ENCODE measurements at regions not wholly inside any gene's neighbourhood (a gene's known extent, or its start where the extent isn't known, plus 50 kb on each side); places are given as distances from the start of the nearest gene placed in this dataset.

DNA sequence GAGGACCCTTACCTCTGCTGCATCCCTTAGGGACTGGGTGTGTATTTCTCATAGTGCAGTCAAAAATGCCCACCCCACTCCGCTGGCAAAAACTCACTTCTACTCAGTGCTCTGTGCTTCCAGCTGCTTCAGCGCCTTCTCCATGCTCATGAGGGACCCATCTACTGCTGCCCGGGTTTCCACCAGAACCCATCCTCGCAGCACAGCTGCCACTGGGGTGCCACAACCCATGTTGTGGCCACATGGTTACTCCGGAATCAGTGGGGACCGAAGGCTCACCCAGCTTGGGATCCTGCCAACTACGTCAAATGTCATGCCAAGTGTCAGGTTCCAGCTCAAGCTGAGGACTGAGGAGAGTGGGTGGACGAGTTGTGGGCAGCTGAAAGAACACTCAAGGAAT, 774.2 kb upstream of the EYS start:
- Histone ChIP-seq H3K4me1 (ENCODE audit: insufficient read depth) (no peaks in the 10 kb centered on the region), H4K20me1 (ENCODE audit: insufficient read depth, poor library complexity, severe bottlenecking) (no peaks in the 10 kb centered on the region), H3K27ac (no peak overlapping the region), H3K9me2 (replicated peaks; ENCODE audit: insufficient read depth) (no peaks in the 10 kb centered on the region), H3K4me3 (no peak overlapping the region), H3K36me3 (replicated peaks; ENCODE audit: insufficient read depth, low read depth) (no peaks in the 10 kb centered on the region), H3K4me2 (no peak overlapping the region), H3K79me2 (no peaks in the 10 kb centered on the region), H3K27me3 (no peaks in the 10 kb centered on the region), H3K9me3 (ENCODE audit: low read depth) (no peaks in the 10 kb centered on the region), H2AFZ (no peak overlapping the region)
- no peak for DNase-seq (ENCODE audit: low spot score)
- 98% methylated on average over 8 of the region's 8 CpGs for WGBS (ENCODE audit: low lambda C conversion rate, missing lambda C conversion rate)
- TF ChIP-seq EZH2 (IDR thresholded peaks at IDR 0.05; ENCODE audit: borderline replicate concordance) (no peak), EZH2phosphoT487 (IDR thresholded peaks at IDR 0.05; ENCODE audit: low read depth, severe bottlenecking, unreplicated experiment) (no peak)
- TF ChIP-seq, protein P1, sequence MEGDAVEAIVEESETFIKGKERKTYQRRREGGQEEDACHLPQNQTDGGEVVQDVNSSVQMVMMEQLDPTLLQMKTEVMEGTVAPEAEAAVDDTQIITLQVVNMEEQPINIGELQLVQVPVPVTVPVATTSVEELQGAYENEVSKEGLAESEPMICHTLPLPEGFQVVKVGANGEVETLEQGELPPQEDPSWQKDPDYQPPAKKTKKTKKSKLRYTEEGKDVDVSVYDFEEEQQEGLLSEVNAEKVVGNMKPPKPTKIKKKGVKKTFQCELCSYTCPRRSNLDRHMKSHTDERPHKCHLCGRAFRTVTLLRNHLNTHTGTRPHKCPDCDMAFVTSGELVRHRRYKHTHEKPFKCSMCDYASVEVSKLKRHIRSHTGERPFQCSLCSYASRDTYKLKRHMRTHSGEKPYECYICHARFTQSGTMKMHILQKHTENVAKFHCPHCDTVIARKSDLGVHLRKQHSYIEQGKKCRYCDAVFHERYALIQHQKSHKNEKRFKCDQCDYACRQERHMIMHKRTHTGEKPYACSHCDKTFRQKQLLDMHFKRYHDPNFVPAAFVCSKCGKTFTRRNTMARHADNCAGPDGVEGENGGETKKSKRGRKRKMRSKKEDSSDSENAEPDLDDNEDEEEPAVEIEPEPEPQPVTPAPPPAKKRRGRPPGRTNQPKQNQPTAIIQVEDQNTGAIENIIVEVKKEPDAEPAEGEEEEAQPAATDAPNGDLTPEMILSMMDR (IDR thresholded peaks at IDR 0.05; ENCODE audit: poor library complexity), result no peak

DNA sequence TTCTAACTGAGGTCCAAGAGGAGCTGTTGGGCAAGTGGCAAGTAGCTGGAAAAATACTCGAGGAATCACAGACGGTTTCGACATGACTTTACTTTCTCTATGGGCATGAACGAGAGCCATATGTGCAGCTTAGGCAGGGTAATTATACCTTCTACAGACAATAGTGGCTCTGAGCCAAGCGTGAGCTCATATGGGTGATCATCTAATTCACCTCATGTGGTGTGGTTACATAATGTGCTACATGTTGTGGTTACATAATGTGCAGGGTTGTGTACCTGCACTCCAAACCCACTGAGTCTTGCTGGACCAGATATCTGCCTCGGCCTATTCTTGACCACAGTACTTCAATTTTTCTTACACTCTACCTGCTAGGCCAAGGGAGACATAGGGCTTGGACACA, 771.7 kb upstream of the EYS start:
- no peaks in the 10 kb centered on the region for H3K4me1 ChIP-seq (ENCODE audit: insufficient read depth)
- H3K9me2 ChIP-seq (replicated peaks; ENCODE audit: insufficient read depth), result no peaks in the 10 kb centered on the region
- no peak for DNase-seq (ENCODE audit: low spot score)
- no peak overlapping the region for H2AFZ ChIP-seq
- no peaks in the 10 kb centered on the region for H3K79me2 ChIP-seq
- WGBS (ENCODE audit: low lambda C conversion rate, missing lambda C conversion rate), result 83% methylated on average over 6 of the region's 6 CpGs
- H3K36me3 ChIP-seq (replicated peaks; ENCODE audit: insufficient read depth, low read depth), result no peaks in the 10 kb centered on the region
- H3K4me2 ChIP-seq, result no peak overlapping the region
- no peaks in the 10 kb centered on the region for H3K27me3 ChIP-seq
- no peaks in the 10 kb centered on the region for H3K9me3 ChIP-seq (ENCODE audit: low read depth)
- H3K27ac ChIP-seq, result no peak overlapping the region
- no peaks in the 10 kb centered on the region for H4K20me1 ChIP-seq (ENCODE audit: insufficient read depth, poor library complexity, severe bottlenecking)
- no peak overlapping the region for H3K4me3 ChIP-seq
- TF ChIP-seq, protein P1 (IDR thresholded peaks at IDR 0.05; ENCODE audit: poor library complexity), result no peak
- TF ChIP-seq EZH2phosphoT487 (IDR thresholded peaks at IDR 0.05; ENCODE audit: low read depth, severe bottlenecking, unreplicated experiment) (no peak), EZH2 (IDR thresholded peaks at IDR 0.05; ENCODE audit: borderline replicate concordance) (no peak)

DNA sequence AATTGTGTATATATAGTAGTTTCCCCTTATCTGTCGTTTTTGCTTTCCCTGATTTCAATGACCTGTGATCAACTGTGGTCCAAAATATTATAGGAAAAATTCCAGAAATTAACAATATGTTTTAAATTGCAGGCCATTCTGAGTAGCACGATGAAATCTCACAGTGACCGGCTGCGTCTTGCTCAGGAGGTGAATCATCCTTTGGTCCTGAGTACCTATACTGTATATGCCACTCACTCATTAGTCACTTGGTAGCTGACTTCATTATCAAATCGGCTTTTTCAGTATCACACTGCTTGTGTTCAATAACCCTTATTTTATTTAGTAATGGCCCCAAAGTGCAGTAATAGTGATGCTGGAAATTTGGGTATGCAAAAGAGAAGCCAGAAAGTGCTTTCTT, 728.3 kb upstream of the EYS start:
- Histone ChIP-seq H3K27ac (no peak overlapping the region), H3K4me2 (no peak overlapping the region), H3K9me3 (ENCODE audit: low read depth) (no peaks in the 10 kb centered on the region), H4K20me1 (ENCODE audit: insufficient read depth, poor library complexity, severe bottlenecking) (no peaks in the 10 kb centered on the region), H2AFZ (no peak overlapping the region), H3K4me1 (ENCODE audit: insufficient read depth) (no peaks in the 10 kb centered on the region), H3K9me2 (replicated peaks; ENCODE audit: insufficient read depth) (no peaks in the 10 kb centered on the region), H3K27me3 (no peaks in the 10 kb centered on the region), H3K4me3 (no peak overlapping the region), H3K36me3 (replicated peaks; ENCODE audit: insufficient read depth, low read depth) (no peaks in the 10 kb centered on the region), H3K79me2 (no peaks in the 10 kb centered on the region)
- DNase-seq (ENCODE audit: low spot score), result no peak
- TF ChIP-seq, protein P1 (IDR thresholded peaks at IDR 0.05; ENCODE audit: poor library complexity), result no peak
- WGBS (ENCODE audit: low lambda C conversion rate, missing lambda C conversion rate), result 89% methylated on average over 5 of the region's 5 CpGs

DNA sequence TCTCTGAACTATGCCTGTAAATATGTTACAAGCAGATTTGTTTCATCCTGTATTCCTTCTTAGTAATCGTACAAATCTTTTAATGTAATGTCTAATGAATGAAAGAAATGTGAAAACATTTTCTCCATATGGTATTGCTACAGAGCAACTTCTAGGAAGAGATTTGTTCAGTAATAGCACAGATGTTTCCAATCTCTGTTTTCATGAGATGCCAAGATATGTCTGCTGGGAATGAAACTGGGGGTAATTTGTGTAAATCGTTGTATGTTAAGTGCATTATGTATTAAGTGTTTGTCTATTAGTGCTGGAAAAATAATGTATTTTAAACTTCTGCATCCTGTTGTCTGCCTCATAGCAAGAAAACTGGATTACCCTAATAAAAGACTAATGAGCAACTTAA, 722.2 kb upstream of the EYS start:
- Histone ChIP-seq H2AFZ (no peak overlapping the region), H3K27ac (no peak overlapping the region), H3K36me3 (replicated peaks; ENCODE audit: insufficient read depth, low read depth) (no peaks in the 10 kb centered on the region), H3K9me3 (ENCODE audit: low read depth) (no peaks in the 10 kb centered on the region), H3K4me3 (no peak overlapping the region), H4K20me1 (ENCODE audit: insufficient read depth, poor library complexity, severe bottlenecking) (no peaks in the 10 kb centered on the region), H3K9me2 (replicated peaks; ENCODE audit: insufficient read depth) (no peaks in the 10 kb centered on the region), H3K27me3 (no peaks in the 10 kb centered on the region), H3K4me2 (no peak overlapping the region), H3K4me1 (ENCODE audit: insufficient read depth) (no peaks in the 10 kb centered on the region), H3K79me2 (no peaks in the 10 kb centered on the region)
- WGBS (ENCODE audit: low lambda C conversion rate, missing lambda C conversion rate), result 43% methylated on average over 2 of the region's 2 CpGs
- no peak for DNase-seq (ENCODE audit: low spot score)
- no peak for TF ChIP-seq EZH2 (IDR thresholded peaks at IDR 0.05; ENCODE audit: borderline replicate concordance)
- TF ChIP-seq, protein P1 (IDR thresholded peaks at IDR 0.05; ENCODE audit: poor library complexity), result no peak

All from hepatocyte (in vitro differentiated cells).